HG02852 (cell line): ENCODE measurements at regions not wholly inside any gene's neighbourhood (a gene's known extent, or its start where the extent isn't known, plus 50 kb on each side); places are given as distances from the start of the nearest gene placed in this dataset.
"Not testable (repeated sequence)": the region's sequence is repeated elsewhere in the genome, so short reads cannot be mapped to it uniquely, and the experiment has no call there.

Source experiments
- ATAC-seq: cut with Tn5 transposase; IDR thresholded peaks from one replicate; pipeline ENCODE4 v1.9.1; 2021; ENCODE audit warnings: mild to moderate bottlenecking, moderate library complexity; ENCODE audit not compliant: unreplicated experiment

DNA sequence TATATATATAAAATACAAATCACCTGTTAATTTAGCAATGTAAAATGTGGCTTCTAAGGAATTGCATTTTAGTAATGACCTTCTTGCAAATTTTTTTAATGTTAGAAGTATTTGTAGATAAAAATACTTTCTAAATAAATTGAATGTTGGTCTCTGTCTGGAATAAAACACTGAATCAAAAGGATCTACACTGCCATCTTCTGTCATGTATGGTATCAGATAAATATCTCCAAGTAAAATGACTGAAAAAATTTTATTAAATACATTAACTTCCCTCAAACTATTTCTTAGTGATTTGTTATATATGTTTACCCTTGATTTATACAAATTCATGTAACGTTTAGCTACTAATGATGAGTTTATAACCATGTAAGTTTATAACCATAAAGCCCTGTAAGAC lies 2029.3 kb downstream of the MRPL39 start:
- ATAC-seq = no peak

DNA sequence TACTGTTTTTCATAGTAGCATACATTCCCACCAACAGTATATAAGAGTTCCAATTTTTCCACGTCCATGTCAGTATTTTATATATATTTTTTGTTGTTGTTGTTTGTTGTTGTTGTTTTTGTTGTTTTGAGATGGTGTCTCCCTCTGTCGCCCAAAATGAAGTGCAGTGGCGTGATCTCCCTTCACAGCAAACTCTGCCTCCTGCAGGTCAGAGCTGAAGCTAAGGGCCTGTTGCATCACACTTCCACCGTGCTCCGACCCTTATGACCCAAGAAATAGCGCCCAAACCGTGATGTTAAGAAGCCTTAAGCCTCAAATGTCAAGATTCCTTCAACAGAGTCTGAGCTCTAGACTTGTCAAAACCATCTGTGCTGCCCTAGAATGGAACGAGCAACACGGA lies 2032.3 kb downstream of the MRPL39 start:
- no peak for ATAC-seq

DNA sequence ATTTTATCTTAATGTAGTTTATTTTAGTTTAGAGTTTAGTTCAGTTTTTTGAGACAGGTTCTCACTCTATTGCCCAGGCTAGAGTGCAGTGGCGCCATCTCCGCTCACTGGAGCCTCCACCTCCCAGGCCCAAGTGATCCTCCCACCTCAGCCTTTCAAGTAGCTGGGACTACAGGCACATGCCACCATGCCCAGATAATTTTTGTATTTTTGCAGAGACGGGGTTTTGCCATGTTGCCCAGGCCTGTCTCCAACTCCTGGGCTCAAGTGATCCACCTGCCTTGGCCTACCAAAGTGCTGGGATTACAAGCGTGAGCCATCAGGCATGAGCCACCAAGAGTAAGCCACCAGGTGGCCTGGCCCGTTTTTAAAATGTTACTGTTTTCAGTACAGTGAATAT lies 2058.4 kb downstream of the MRPL39 start:
- ATAC-seq = not testable (repeated sequence)

DNA sequence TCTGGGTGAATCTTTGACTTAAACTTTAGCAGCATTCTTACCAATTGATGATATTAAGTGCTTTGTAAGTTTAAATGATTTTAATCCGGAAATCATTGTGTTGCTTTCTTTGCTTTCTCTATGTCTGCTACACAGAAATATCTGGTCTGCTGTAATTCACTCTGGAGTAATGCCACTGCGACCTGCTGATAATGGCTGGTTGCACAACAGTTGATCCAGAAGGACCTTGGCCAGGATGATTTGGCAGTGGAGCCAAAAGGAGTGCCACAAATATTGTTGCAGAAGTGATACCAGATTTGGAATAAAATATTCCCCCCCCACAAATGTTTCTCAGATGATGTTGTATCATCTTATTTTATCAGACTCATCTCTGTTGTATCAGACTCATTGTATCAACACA lies 2063.9 kb downstream of the MRPL39 start:
- no peak for ATAC-seq

DNA sequence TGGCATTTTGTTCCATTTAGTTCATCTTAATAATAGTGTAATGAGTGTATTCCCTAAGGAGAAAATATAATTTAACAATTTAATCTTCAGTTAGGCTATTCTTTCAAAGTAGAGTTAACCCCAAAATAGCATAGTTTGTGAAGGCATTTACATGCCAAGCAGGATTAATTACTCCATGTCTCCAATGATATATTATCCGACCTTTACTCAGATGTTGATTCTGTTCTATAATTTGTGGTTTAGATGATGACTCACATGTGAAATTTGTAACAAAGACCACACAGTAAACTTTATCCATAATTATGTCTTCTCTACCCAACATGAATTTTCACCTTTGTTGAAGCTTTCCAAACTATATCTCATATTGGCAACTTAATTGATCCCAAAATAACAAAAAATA lies 2065.2 kb downstream of the MRPL39 start:
- ATAC-seq = no peak

DNA sequence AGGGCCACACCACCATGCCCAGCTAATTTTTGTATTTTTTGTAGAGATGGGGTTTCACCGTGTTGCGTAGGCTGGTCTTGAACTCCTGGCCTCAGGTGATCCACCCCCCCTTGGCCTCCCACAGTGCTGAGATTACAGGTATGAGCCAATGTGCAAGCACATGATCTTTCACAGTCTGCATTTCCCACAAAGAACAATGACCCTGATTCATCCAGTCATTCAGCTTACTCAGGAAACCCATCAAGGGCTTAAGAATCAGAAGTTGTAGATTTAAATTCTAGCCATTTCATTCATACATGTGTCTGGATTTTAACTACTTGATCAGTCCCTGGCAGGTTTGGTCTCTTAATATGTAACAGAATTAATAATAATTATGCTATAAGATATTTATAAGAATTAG lies 2065.7 kb downstream of the MRPL39 start:
- ATAC-seq = no peak

DNA sequence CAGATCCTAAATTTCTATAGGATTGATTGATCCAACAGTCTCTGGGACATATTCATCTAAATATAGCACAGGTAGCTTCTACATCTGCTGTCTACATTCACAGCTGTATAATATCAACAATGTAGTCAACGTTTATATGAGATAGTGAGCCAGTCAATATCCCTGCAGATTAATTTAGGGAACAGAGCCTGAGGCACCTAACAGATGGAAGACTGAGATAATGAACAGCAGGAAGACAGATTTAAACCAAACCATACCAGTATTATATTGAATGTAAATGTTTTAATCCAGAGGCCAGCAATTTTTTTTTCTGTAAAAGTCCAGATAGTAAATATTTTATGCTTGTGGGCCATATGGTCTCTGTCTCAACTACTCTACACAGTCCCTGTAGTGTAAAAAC lies 2072.4 kb downstream of the MRPL39 start:
- no peak for ATAC-seq

DNA sequence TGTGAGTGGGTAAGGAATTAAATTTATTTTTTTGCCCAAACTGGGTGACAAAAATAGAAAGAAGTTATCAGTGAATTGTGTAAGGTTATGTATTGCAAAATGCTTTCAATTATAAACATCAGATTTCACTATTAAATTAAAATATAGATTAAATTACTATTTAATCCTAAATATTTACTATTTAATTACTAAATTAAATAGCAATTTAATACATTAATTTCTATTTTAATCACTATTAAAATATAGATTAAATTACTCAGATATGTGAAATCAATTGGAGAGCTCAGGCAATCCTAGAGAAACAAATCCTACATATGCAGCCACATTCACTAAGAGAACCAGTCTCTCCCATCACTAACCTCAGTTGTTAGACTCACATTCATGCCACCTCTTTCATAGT lies 2075.8 kb downstream of the MRPL39 start:
- no peak for ATAC-seq

DNA sequence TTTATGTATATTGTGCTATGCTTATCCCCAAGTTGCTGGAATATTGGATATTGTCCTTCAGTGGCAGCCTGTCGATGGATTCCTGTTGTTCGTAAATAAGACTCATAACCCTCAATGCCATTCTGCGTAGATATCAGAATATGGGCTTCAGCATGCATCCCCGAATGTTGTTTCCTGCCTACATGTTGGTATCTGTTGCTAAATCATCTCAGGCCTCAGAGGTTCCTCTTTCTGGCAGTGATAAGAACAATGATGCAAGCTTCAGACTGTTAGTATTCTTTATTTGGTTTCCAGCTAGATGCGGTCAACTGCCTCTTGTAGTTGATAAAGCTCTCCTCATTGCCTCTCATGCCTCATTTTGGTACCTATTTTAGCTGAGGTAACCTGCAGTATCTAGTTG lies 2082.6 kb downstream of the MRPL39 start:
- ATAC-seq = no peak

DNA sequence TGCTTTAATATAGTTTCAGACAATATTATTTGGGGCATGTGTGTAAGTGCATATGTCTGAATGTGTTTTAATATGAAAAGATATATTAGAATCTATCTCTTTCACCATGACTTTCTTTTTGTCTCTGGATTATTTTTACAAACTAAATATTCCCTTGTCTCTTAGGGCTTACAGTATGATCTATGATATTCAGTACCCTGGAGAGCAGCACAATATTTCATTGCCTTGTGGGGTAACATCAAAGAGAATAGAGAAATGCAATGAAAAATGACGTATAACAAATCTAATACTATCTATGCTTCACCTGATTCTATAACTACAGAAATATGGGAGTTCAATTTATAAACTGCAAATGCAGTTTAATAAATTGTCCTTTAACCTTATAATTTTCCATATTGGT lies 2084.5 kb downstream of the MRPL39 start:
- no peak for ATAC-seq

DNA sequence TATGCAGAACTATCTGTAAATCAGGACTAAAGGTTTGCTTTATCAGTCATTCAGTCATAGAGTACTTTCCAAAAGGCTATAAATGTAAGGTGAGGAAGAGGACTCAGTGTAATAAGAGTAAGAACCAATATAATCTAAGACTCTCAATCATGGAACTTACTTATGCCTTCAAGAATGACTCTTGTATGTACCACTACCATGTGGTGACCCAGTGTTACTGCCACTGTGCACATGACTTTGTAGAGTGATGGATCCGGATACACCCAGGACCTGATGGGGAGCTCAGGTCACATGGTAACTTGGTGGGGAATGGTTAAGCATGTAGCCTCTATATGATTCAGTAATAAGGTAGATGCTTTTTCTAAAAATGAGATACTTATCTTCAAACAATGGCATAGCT lies 2099.8 kb downstream of the MRPL39 start:
- ATAC-seq = no peak

DNA sequence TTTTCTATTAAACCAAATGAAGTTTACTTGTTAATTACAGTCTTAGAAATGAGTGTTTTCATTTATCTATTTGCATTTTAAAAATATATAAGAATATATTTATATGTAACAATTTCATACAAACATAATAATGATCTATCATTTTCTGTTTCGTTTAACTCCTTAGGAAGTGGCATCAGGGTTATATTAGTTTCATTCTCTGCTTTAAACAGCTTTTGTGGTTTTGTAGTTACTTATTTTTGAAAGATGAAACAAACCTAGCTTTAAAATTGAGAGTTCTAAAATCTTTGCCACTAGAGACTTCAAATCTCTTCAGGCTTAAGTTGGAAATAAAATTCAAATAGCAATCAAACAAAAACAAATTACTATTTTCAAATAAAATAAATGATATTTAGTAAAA lies 2110.6 kb downstream of the MRPL39 start:
- ATAC-seq = peak; percentile 66

DNA sequence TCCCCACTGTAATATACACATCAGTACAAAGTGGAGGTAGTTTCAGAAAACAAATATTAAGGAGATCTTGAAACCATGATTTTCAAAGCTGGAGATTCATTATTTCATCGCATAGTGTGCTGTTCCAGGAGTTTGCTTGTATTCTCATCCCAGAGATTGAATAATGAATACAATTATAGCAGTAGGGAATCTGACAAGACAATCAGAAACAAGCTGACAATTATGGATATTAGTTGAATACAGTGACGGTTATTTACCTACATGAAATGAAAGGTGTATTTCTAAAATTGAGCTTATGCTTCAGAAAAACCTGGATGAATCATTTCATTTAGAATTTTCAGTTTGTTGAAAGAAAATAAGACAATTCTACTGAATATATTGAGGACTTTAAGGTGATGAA lies 2119.0 kb downstream of the MRPL39 start:
- no peak for ATAC-seq

DNA sequence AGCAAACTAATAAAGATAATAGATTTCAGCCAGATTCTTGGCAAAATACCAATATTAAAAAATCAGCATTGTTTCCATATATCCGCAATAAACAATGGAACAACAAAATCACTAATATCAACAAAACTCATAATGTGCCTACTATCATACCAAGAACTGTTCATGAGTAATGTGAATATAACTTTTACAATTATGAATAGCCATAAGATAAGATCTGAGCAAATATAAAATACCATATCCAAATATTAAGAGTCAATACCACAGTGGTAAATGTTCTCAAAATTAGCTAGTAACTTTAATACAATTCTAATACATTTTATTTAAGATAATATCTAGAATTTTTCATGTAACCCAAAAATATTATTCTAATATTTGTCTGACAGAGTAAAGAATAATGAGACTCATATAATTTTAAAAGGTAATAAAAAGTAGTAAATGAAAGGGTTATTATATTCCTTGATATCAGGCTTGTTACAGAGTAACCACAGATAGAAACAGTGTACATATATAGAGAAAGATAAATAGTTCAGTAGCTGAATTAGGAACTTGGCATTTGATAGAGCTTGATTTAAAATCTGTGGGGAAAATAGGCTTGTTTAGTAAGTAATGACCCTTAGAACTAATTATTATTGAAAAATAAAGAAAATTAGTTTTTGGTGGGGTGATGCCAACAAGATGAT lies 2126.6 kb downstream of the MRPL39 start:
- ATAC-seq = no peak

DNA sequence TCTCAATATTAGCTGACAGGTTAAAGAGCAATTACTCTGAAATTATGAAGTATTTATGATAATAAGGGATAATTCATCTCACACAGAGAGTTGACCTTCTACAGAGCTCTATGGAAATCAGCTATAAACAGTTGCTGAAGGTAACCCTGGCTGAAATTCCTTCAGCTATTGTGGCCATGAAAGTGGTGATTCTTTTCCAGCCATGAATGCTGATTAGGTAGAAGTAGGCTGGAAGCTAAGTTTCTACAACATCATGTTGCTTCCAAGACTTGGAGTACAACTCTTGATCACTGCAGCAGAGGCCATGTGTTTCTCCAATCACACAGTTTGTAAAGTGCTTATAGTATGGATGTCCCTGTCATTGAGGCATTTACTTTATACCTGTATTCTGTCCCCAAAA lies 2128.9 kb downstream of the MRPL39 start:
- no peak for ATAC-seq

DNA sequence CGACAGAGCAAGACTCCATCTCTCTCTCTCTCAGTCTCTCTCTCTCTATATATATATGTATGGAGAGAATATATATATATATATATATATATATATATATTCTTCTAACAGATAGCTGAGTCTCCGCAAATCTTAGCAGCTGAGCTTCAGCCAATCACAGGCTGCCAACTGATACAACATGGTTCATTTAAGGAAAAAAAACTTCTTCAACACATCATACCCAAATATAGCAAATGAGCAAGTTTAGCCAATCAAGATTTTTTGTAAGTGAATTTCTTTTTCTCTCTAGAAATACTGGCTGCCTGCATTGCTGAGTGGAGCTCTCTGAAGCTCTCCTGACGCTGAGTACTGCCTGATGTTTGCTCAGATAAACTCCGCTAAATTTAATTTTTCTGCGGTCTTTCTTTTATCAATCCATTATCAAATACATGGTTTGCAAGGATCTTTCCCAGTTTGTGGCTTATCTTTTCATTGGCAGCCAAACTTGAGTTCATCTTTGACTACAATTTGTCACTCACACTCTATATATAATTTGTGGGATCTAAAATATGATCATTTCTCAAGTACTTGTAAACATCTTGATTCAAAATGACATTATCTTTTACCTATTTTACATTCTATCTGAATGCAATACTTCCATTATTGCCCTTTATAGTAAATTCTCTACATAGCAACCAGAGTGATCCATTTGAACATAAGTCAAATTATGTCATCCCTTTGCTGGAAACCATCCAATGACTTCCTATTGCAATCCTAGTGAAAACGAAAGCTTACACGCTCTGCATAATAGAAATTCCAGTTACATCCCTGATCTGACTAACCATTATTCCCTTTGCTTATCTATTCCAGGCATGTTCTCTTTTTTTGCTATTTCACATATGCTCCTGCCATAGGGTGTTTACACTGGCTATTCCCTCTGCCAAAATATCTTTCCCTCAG lies 2131.7 kb downstream of the MRPL39 start:
- ATAC-seq = no peak

DNA sequence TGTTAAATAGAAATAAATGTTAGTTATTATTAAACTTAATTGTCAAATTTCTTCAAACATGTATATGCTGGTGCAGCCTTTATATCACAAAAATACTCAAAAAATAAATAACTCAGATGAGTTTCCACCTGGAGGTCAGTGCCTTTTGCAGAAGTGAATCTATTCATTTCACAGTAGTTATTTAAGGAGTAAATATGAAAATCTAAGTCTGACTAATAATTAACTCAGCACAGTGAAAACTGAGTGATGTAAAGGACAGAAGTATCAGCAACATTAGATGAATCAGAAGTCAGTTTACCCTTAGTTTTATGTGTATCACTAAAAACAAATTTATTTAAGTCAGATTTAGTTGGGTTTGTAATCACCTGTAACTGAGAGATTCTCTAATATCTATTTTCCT lies 2135.4 kb downstream of the MRPL39 start:
- no peak for ATAC-seq

DNA sequence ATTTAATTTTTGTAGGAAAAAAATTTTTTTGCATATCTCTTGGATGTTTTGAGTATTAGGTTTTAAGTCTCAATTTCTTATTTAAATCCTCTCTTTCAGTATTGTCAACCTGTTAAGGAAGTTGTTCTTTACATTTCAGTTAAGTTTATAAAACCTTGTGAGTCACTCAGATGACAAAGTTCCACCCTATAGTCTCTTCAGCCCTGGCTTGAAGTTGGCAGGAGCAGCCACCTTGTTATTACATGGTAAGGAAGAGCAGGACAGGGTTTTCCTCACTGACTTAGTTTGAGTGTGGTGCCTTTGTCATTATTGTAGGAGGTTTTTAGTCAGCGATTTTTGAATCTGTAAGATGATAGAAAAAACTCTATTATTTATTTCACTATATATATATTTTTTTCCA lies 2143.9 kb downstream of the MRPL39 start:
- ATAC-seq = no peak

DNA sequence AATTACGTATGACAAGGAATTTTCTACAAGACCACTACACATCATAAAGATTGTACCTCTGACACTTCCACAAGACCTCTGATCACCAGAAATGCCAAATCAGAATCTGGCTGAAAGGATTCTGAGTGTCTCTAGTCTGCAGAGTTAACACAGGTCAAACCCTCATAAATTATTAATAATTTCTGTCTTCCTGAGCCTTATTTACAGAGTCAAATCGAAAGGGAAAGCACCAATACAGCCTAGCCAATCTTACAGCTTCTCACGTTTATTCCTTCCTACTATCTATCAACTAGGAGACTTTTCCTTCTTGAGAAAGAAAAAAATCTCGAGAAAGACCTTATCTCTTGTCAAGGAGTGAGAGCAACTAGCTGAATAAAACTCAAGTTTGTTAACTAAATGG lies 2151.6 kb downstream of the MRPL39 start:
- ATAC-seq = no peak

DNA sequence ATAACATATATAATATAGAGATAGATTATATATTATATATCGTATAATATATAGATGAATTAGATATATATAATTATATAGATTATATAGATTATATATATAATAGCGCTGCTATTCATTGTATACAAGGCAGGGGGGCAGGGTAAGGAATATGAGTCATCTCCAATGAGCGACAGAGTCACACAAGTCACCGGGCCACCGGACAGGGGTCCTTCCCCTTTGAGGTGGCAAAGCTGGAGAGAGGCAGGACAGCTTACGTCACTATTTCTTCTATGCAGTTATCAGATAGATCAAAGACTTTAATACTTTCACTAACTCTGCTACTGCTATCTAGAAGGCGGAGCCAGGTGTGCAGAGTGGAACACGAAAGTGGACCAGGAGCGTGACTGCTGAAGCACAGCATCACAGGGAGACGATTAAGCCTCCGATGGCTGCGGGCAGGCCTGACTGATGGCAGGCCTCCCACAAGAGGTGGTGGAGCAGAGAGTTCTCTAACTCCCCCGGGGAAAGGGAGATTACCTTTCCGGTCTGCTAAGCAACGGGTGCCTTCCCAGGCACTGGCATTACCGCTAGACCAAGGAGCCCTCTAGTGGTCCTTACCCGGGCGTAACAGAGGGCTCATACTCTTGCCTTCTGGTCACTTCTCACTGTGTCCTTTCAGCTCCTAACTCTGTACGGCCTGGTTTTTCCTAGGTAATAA lies 2154.7 kb downstream of the MRPL39 start:
- ATAC-seq = peak; percentile 53

DNA sequence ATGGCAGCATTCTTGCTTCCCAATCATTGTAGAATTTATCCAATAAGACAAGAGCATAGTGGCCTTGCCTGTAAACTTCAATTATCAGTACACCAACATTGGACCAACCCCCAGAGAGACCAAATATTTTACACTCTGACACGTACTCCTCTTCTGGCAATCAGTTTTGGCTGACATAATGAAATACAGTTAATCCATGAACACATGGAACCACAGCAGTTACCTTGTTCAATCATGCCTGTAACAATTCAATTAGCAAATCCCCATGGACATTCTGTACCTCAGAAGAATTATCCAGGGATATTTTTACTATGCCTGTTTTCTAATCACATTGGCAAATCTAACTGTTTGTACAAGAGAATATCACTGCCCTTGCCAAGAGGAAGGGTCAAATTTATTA lies 2162.0 kb downstream of the MRPL39 start:
- ATAC-seq = no peak

DNA sequence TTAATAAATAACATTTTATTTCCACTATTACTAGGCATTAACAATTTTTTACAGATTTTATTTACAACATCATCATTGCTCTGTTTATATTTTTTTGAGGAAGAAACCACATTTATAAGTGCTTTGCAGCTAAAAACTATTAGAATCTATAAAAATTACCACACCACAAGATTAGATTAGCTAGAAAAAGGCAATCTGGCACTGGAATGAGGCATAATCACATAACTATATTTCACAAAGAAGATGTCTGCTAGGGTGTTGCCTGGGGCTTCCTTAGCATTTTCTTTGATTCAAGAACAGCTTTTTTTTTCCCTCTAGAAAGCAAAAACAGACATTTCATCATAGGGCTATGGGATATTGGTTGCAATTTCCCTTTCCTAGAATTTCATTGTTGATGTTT lies 2169.2 kb downstream of the MRPL39 start:
- no peak for ATAC-seq
